Uterus (tissue), 2 donors: ENCODE measurements at regions not wholly inside any gene's neighbourhood (a gene's known extent, or its start where the extent isn't known, plus 50 kb on each side); places are given as distances from the start of the nearest gene placed in this dataset.

Experiments used
- POLR2A ChIP-seq, 2 donors: fragments of 450-650 bp; IDR thresholded peaks; one replicate each; pipeline ENCODE4 v1.6.1; 2016; ENCODE audit warnings: antibody characterized with exemption in 2 of 2, mild to moderate bottlenecking in 1 of 2, moderate library complexity in 1 of 2
- TF ChIP-seq, protein P1 (sequence below), 4 experiments: fragments of 200-600 bp in 2 of 4; fragments of 450-650 bp in 2 of 4; sonication (generic) in 2 of 4; IDR thresholded peaks; one replicate each; pipeline ENCODE4 v1.5.1; 2016 to 2019; ENCODE audit warnings: antibody characterized with exemption in 4 of 4, mild to moderate bottlenecking in 2 of 4, moderate library complexity in 1 of 4

DNA sequence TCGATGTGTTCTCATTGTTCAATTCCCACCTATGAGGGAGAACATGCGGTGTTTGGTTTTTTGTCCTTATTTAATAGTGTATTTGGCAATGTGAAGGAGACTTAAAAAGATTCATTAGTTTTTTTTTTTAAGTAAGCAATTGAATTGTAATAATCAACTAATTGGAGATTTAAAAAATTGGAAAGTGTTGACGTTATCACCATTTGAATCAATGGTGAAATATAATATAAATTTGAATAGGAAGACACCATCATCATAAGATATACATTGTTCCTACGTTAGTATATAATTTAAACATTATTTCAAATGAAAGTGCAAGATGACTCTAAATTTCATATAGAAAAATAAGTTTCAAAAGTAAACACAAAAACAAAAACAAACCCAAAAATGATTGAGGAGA, 2858.1 kb upstream of the PCDH20 start:
- TF ChIP-seq, protein P1, sequence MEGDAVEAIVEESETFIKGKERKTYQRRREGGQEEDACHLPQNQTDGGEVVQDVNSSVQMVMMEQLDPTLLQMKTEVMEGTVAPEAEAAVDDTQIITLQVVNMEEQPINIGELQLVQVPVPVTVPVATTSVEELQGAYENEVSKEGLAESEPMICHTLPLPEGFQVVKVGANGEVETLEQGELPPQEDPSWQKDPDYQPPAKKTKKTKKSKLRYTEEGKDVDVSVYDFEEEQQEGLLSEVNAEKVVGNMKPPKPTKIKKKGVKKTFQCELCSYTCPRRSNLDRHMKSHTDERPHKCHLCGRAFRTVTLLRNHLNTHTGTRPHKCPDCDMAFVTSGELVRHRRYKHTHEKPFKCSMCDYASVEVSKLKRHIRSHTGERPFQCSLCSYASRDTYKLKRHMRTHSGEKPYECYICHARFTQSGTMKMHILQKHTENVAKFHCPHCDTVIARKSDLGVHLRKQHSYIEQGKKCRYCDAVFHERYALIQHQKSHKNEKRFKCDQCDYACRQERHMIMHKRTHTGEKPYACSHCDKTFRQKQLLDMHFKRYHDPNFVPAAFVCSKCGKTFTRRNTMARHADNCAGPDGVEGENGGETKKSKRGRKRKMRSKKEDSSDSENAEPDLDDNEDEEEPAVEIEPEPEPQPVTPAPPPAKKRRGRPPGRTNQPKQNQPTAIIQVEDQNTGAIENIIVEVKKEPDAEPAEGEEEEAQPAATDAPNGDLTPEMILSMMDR (IDR thresholded peaks at IDR 0.05), result no peak
- TF ChIP-seq POLR2A (IDR thresholded peaks at IDR 0.05), result no peak
